HG03565 (cell line): ENCODE measurements at regions not wholly inside any gene's neighbourhood (a gene's known extent, or its start where the extent isn't known, plus 50 kb on each side); places are given as distances from the start of the nearest gene placed in this dataset.
"Not testable (repeated sequence)": the region's sequence is repeated elsewhere in the genome, so short reads cannot be mapped to it uniquely, and the experiment has no call there.

ENCODE experiments used
- ATAC-seq: cut with Tn5 transposase; IDR thresholded peaks from one replicate; pipeline ENCODE4 v1.9.1; 2021; ENCODE audit warnings: mild to moderate bottlenecking, moderate library complexity; ENCODE audit not compliant: unreplicated experiment

DNA sequence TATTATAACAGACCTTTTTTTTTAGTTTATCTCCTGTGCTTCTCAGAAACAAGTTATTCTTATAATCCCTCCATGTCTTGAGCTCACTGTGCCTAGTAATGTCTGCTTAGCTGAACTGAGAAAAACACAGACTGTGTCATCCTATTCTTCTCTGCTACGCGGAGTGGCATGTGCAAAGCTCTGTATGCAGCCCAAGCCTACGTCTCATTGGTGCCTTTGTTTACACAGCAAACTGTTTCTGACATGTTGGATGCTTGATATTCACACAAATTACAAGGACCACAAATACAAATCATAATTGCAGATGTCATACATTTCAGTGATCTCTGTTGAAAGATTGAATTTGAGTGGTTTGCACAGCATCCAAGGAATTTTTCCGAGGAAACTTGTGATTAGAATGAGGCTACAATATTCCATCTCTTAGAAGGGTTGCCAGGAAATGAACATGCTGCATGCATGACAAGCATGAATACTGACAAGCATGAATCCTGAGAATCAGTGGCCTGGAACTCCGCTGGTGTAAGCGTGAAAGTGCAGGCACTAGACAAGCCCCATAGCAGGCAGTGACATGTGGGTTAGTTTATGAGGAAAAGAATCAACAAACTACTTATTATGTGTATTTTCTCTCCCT is 128.4 kb upstream of the SGK1 start:
- no peak for ATAC-seq

- ATAC-seq, result no peak
Measured at GRCh38 chr6:134443009-134443408, 125.1 kb upstream of the SGK1 start.

GRCh38 chr6:134442073-134442472 is 124.2 kb upstream of the SGK1 start:
- ATAC-seq, result no peak

DNA sequence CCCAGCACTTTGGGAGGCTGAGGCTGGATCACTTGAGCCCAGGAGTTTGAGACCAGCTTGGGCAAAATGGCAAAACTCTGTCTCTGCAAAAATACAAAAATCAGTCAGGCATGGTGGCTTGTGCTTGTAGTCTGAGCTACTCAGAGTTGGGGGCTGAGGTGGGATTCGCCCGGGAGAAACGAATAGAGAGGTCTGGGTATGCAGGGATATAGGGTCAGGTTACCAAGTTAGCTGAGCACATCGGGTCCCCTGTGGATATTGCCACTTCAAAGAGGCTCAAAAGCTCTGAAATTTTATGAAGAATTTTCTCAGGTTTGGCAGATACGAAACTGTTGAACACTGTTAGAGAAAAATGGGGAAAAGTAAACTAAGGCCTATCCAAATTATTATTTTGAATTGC is 120.9 kb upstream of the SGK1 start:
- ATAC-seq, result no peak

DNA sequence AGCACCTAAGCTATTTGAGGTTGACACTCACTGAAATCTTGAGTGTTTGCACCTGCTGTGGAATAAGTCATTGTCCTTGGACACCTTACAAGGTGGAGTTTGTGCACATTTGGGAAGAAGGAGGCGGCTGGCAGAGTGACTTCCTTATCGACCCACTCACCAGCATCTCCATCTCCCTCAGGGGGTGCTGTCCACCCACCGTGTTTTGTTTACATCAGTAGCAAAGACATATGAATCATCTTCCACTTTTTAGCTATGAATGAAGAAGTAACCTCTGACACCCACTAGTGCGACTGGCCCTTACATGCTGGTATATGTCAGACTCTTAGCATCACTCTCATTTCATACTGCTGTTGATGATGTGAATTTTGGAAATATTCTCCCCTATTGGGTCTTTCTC is 119.5 kb upstream of the SGK1 start:
- no peak for ATAC-seq

DNA sequence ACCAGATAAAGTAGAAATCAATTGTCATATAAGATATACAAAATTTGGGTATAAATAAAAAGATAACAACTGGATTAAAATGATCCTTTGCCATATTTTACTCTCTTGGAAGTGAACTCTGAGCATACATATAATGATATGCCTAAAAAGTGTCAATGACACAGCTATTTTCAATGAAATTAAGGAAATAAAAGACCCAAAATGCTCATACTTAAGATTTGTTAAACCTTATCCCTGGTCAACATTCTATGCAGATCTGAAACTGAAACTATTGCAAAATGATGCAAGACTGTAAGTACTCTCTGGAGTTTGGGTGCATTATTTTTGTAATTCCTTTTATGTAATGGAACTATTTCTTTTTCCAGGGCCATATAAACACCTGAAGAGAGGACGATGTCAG is 119.0 kb upstream of the SGK1 start:
- no peak for ATAC-seq

- peak; percentile 83 for ATAC-seq
Measured at GRCh38 chr6:134436281-134436815, 118.4 kb upstream of the SGK1 start.

- no peak for ATAC-seq
Measured at GRCh38 chr6:134435814-134436280, 117.9 kb upstream of the SGK1 start.

DNA sequence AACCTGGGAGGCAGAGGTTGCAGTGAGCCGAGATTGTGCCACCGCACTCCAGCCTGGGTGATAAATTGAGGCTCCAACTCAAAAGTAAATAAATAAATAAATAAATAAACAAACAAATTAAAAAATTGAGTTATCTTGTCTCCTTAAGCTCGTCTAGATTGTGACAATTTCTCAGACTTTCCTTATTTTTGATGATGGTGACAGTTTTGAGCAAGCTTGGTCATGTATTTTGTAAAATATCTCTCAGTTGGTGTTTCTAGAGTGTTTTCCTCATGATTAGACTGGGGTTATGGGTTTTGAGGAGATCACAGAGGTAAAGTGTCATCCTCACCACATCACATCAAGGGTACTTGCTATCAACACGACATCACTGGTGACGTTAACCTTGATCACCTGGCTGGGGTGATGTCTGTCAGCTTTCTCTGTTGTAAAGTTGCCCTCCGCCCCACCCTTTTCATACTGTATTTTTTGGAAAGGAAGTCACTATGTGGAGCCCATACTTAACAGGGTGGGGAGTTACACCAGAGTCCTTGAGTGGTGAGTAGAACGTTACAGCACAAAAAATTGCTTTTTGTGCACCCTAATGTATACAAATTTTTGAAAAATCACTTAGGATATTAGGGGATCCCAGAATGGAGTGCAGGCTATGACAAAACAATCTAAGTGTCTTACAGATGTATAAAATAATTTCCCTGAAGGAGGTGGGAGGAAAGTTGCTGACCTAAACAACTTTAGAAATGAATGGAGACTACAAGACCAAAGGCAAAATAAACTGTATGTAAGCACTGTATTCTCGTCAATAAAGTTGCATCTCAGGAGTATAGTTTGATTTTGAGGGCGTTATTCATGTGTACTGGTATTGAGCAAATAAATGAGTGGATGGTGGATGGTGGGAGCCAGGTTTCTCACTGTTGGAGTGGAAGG is 116.4 kb upstream of the SGK1 start:
- no peak for ATAC-seq

DNA sequence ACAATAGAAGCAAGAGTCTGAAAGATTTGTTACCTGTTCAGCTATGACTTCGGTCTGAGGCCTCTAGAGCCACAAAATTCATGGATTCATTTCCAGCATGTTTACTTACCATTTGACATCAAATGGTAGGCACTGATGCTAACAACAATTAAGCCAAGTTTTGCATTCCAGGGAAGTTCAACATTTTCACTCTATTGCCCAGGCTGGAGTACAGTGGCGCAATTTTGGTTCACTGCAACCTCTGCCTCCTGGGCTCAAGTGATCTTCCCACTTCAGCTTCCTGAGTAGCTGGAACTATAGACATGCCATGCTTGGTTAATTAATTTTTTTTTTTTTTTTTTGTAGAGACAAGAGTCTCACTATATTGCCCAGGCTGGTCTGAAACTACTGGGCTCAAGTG is 114.1 kb upstream of the SGK1 start:
- no peak for ATAC-seq

GRCh38 chr6:134431421-134431859 is 113.5 kb upstream of the SGK1 start:
- ATAC-seq, result no peak

GRCh38 chr6:134429861-134430380 is 112.0 kb upstream of the SGK1 start:
- no peak for ATAC-seq

DNA sequence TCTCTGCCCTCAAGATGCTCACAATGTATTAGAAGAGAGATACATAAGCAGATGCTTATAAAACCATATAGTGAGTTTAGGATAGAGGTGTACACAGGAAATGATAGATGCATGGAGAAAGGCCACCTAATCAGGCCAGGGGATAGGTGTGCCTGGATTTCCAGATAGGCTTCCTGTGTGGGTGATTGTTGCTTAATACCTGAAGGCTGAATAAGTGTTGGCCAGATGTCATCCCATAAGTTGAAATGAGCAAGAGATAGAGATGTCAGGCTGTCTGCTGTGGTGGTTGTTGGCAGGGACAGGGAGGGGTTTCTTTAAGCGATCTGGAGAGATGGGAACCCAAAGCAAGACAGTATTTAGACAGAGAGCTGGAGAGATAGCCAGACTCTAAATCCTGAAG is 109.8 kb upstream of the SGK1 start:
- no peak for ATAC-seq

- no peak for ATAC-seq
Measured at GRCh38 chr6:134426623-134427022, 108.7 kb upstream of the SGK1 start.

DNA sequence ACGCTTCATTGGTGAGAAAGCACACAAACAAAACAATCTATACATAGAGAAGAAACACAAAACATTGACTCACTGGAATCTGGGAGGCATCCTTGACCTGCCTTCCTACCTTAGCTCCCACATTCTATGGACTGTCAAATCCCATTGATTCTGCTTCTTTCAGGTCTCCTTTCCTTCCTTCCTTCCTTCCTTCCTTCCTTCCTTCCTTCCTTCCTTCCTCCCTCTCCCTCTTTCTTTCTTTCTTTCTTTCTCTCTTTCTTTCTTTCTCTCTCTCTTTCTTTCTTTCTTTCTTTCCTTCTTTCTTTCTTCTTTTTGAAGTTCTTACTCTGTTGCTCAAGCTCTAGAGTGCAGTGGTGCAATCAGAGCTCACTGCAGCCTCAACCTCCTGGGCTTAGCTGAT is 108.0 kb upstream of the SGK1 start:
- ATAC-seq, result not testable (repeated sequence)

DNA sequence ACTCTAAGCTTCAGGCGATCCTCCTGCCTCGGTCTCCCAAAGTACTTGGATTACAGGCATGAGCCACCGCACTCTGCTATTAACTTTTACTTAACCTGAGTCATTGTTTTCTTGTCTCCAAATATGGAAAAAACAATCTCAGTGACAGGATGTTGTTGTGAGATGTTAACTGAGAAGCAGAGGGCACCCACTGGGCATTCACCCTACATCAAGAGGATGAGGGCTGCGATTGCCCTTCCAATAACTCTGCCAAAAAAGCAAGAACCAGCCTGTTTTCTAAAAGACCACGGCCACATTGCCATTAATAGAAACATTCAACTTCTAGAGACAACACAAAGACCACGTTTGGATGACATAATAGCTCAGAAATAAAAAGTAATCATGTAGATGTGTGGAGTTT is 107.6 kb upstream of the SGK1 start:
- no peak for ATAC-seq

GRCh38 chr6:134424798-134425170 is 106.9 kb upstream of the SGK1 start:
- no peak for ATAC-seq

DNA sequence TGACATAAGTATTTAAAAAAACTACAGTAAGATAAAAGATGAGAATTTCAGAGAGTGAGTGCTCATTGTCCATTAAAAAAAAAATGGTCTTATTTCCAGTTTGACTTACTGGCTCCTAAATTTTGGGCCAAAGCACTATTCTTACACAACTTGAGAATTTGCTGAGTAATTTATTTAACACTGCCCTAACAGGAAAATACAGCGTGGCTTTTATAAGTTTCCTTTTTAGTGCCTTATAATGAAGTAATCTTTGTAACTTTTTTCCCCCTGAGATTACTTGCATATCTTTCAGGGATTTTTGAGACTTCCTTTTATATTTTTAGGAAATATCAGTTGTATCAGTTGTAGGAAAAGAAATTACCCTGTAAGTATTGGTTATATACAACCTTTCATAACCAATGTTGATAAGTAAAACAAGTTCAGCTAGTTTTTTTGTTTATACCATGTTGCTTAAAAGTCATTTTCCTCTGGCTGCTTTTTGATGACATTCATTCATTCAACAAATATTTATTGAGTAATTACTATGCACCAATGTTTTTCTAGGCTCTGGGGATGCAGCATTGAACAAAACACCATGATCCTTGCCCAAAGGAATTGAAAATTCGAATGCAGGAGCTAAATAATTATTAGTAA is 106.4 kb upstream of the SGK1 start:
- no peak for ATAC-seq

- ATAC-seq, result peak; percentile 51
Measured at GRCh38 chr6:134422426-134423231, 104.7 kb upstream of the SGK1 start.

DNA sequence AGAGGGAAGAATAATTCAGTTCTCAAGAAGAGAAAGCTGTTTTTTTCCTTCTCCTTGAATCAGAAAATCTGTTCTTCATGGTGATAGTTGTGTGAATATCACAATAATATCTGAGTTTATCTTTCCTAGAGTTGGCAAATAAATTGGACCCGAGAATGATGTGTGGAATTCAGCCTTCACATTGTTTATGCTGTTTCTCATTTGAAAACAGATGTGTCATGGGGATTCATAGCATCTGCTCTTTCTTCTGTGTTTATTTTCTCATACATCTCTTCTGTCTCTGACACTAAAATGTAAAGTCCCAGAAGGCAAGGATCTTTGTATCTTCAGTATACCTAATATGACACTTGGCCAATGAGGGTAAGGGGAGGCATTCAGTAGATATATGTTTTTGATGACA is 103.6 kb upstream of the SGK1 start:
- no peak for ATAC-seq
